Astrocyte (in vitro differentiated cells and primary cell): ENCODE measurements at regions not wholly inside any gene's neighbourhood (a gene's known extent, or its start where the extent isn't known, plus 50 kb on each side); places are given as distances from the start of the nearest gene placed in this dataset.
"Not testable (repeated sequence)": the region's sequence is repeated elsewhere in the genome, so short reads cannot be mapped to it uniquely, and the experiment has no call there.

Source experiments
- DNase-seq: peaks from one replicate; pipeline ENCODE4 v3.0.0-alpha.2; 2010; ENCODE audit warnings: low read depth
- FAIRE-seq: peaks from 2 replicates; lab custom pipeline; 2011; peaks lifted over from hg19 to GRCh38; lab: Jason Lieb, UNC
- H2AFZ ChIP-seq: 2 replicates; pipeline ENCODE4 v1.6.0; 2012; ENCODE audit warnings: low read depth, low read length, inconsistent platforms
- H3K27ac ChIP-seq: 2 replicates; pipeline ENCODE4 v1.5.1; 2011; ENCODE audit warnings: low read depth, low read length, inconsistent platforms
- H3K27me3 ChIP-seq: 2 replicates; pipeline ENCODE4 v1.6.0; 2011; ENCODE audit warnings: low read length, inconsistent platforms; ENCODE audit not compliant: insufficient read depth
- H3K36me3 ChIP-seq: 2 replicates; pipeline ENCODE4 v1.5.1; 2011; ENCODE audit warnings: low read length, inconsistent platforms; ENCODE audit not compliant: insufficient read depth
- H3K4me1 ChIP-seq: 2 replicates; pipeline ENCODE4 v1.5.1; 2011; ENCODE audit warnings: low read length, inconsistent platforms; ENCODE audit not compliant: insufficient read depth
- H3K4me2 ChIP-seq: 2 replicates; pipeline ENCODE4 v1.6.0; 2012; ENCODE audit warnings: low read length, inconsistent platforms
- H3K4me3 ChIP-seq: 2 replicates; pipeline ENCODE4 v1.5.1; 2011; ENCODE audit warnings: low read depth, mild to moderate bottlenecking, low read length, inconsistent platforms; ENCODE audit not compliant: insufficient read depth
- H3K79me2 ChIP-seq: 2 replicates; pipeline ENCODE4 v1.6.0; 2012; ENCODE audit warnings: mild to moderate bottlenecking, low read length, inconsistent platforms; ENCODE audit not compliant: insufficient read depth
- H3K9ac ChIP-seq: 2 replicates; pipeline ENCODE4 v1.6.0; 2012; ENCODE audit warnings: mild to moderate bottlenecking, low read length, inconsistent platforms
- H3K9me3 ChIP-seq: 2 replicates; pipeline ENCODE4 v1.5.1; 2012; ENCODE audit warnings: low read depth, mild to moderate bottlenecking, low read length, inconsistent platforms; ENCODE audit not compliant: insufficient read depth
- H4K20me1 ChIP-seq: 2 replicates; pipeline ENCODE4 v1.6.0; 2012; ENCODE audit warnings: low read length, inconsistent platforms; ENCODE audit not compliant: insufficient read depth
- H3K27ac Mint-ChIP-seq: one replicate; pipeline ENCODE4 v1.8.0; 2021; ENCODE audit warnings: mild to moderate bottlenecking, mixed read lengths; ENCODE audit not compliant: unreplicated experiment
- H3K27me3 Mint-ChIP-seq: one replicate; pipeline ENCODE4 v1.8.0; 2021; ENCODE audit warnings: low read depth, mixed read lengths; ENCODE audit not compliant: unreplicated experiment
- H3K36me3 Mint-ChIP-seq: one replicate; pipeline ENCODE4 v1.8.0; 2021; ENCODE audit warnings: low read depth, mixed read lengths; ENCODE audit not compliant: unreplicated experiment
- H3K4me1 Mint-ChIP-seq: one replicate; pipeline ENCODE4 v1.8.0; 2021; ENCODE audit warnings: low read depth, mixed read lengths; ENCODE audit not compliant: unreplicated experiment
- H3K4me3 Mint-ChIP-seq: one replicate; pipeline ENCODE4 v1.8.0; 2021; ENCODE audit warnings: mild to moderate bottlenecking, moderate library complexity, mixed read lengths; ENCODE audit not compliant: unreplicated experiment
- H3K9me3 Mint-ChIP-seq: one replicate; pipeline ENCODE4 v1.8.0; 2021; ENCODE audit warnings: mild to moderate bottlenecking, mixed read lengths; ENCODE audit not compliant: unreplicated experiment
- EZH2 ChIP-seq: IDR thresholded peaks from 2 replicates; pipeline ENCODE4 v1.6.1; 2012; ENCODE audit warnings: mild to moderate bottlenecking, low read length, inconsistent platforms; ENCODE audit not compliant: insufficient read depth
- TF ChIP-seq, protein P1 (sequence below): IDR thresholded peaks from 2 replicates; pipeline ENCODE4 v1.5.1; 2011; ENCODE audit warnings: low read depth, mild to moderate bottlenecking, inconsistent platforms, low read length, moderate library complexity; ENCODE audit not compliant: insufficient read depth

DNA sequence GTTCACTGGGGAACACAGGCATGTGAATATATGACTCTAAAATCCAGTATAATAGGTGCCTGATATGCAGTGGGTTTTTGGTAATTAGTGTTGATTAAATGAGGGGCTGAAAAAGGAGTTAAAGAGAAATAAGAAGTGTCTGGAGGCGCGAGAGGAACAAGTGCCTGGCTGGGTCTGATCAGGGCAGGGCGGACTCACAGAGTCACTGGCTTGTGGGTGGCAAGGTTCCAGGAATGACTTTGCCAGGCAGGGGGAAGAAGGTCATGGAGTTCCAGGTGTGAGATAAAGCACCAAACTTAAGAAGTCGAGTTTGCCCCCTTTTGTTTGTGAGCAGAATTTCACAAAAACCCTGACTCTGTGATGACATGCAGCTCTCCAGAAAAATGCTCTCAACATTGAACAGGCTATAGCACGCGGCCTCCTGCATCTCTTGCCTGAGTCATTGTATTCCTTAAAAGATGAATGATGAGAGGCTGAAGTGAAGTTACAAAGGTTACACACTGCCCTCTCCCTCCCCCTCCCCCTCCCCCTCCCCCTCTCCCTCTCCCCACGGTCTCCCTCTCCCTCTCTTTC, 63.0 kb upstream of the LMCD1 start:
- Histone ChIP-seq H3K27ac (no peak overlapping the region), H3K4me1 (peaks cover 15% of the 10 kb centered on the region), H2AFZ (no peak overlapping the region), H3K9me3 (no peaks in the 10 kb centered on the region), H3K9ac (no peak overlapping the region), H3K27me3 (peaks cover 3% of the 10 kb centered on the region), H3K4me3 (no peak overlapping the region), H3K4me2 (no peak overlapping the region), H4K20me1 (no peaks in the 10 kb centered on the region), H3K79me2 (no peaks in the 10 kb centered on the region), H3K36me3 (no peaks in the 10 kb centered on the region)
- no peak overlapping the region for H3K27ac Mint-ChIP-seq
- peaks cover 8% of the 10 kb centered on the region for H3K4me1 Mint-ChIP-seq
- H3K27me3 Mint-ChIP-seq = no peaks in the 10 kb centered on the region
- TF ChIP-seq, protein P1, sequence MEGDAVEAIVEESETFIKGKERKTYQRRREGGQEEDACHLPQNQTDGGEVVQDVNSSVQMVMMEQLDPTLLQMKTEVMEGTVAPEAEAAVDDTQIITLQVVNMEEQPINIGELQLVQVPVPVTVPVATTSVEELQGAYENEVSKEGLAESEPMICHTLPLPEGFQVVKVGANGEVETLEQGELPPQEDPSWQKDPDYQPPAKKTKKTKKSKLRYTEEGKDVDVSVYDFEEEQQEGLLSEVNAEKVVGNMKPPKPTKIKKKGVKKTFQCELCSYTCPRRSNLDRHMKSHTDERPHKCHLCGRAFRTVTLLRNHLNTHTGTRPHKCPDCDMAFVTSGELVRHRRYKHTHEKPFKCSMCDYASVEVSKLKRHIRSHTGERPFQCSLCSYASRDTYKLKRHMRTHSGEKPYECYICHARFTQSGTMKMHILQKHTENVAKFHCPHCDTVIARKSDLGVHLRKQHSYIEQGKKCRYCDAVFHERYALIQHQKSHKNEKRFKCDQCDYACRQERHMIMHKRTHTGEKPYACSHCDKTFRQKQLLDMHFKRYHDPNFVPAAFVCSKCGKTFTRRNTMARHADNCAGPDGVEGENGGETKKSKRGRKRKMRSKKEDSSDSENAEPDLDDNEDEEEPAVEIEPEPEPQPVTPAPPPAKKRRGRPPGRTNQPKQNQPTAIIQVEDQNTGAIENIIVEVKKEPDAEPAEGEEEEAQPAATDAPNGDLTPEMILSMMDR = no peak
- H3K9me3 Mint-ChIP-seq = peaks cover 3% of the 10 kb centered on the region
- no peak for DNase-seq
- H3K4me3 Mint-ChIP-seq = no peak overlapping the region
- peaks cover 4% of the 10 kb centered on the region for H3K36me3 Mint-ChIP-seq
- FAIRE-seq = no peak

DNA sequence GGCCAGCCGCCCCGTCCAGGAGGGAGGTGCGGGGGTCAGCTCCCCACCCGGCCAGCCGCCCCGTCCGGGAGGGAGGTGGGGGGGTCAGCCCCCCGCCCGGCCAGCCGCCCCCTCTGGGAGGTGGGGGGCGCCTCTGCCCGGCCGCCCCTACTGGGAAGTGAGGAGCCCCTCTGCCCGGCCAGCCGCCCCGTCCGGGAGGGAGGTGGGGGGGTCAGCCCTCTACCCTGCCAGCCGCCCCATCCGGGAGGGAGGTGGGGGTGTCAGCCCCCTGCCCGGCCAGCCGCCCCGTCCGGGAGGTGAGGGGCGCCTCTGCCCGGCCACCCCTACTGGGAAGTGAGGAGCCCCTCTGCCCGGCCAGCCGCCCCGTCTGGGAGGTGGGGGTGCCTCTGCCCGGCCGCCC, 61.5 kb upstream of the LMCD1 start:
- not testable (repeated sequence) for H3K4me3 ChIP-seq, FAIRE-seq, H3K9me3 ChIP-seq, H2AFZ ChIP-seq, H3K79me2 ChIP-seq, H3K36me3 ChIP-seq, H3K27me3 ChIP-seq, H4K20me1 ChIP-seq, H3K9ac ChIP-seq, H3K27me3 Mint-ChIP-seq, H3K27ac ChIP-seq, H3K4me2 ChIP-seq, H3K9me3 Mint-ChIP-seq, DNase-seq, H3K4me1 Mint-ChIP-seq, H3K27ac Mint-ChIP-seq, H3K4me3 Mint-ChIP-seq, H3K36me3 Mint-ChIP-seq
- H3K4me1 ChIP-seq = peaks cover 28% of the 10 kb centered on the region

DNA sequence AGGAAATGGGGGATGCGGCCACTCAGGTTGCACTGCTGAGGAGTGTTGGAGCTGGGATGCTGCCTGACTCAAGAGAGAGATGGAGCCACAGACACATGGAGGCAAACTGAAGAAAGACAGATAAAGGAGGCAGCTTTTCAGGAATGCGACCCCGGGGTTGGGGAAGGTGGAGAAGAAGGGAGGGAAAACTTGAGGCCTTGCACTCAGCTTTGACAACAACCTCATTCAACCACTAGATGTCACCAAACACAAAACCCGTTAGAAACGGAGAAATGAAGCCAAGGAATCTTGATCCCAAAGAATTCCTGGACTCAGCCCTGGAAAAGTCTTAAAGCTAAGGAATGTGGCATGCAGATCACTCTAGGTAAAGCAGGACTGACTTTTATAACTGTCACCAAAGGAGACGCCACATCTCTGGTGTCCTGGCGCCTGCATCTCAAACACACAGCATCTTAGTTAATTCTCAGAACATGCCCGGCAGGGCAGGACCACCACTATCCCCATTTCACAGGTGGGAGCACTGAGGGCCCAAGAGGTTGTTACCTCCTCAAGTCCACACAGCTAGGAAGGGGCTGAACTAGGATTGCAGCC, 59.6 kb upstream of the LMCD1 start:
- no peak overlapping the region for H3K4me2 ChIP-seq

More for the DNA sequence above, 59.6 kb upstream of the LMCD1 start:
- Histone ChIP-seq H3K27me3 (no peaks in the 10 kb centered on the region), H4K20me1 (no peaks in the 10 kb centered on the region), H3K4me1 (peaks cover 40% of the 10 kb centered on the region), H3K9me3 (no peaks in the 10 kb centered on the region), H2AFZ (no peak overlapping the region), H3K79me2 (no peaks in the 10 kb centered on the region), H3K27ac (peak overlapping the region; percentile 97), H3K36me3 (no peaks in the 10 kb centered on the region), H3K9ac (peak overlapping the region; percentile 90), H3K4me3 (no peak overlapping the region)
- FAIRE-seq (peak; percentile 98), DNase-seq (peak; percentile 67)
- Mint-ChIP-seq H3K9me3 (peaks cover 3% of the 10 kb centered on the region), H3K4me1 (peaks cover 27% of the 10 kb centered on the region), H3K27ac (no peak overlapping the region), H3K4me3 (no peak overlapping the region), H3K27me3 (no peaks in the 10 kb centered on the region), H3K36me3 (peaks cover 4% of the 10 kb centered on the region)
- TF ChIP-seq, protein P1 = peak; percentile 71
- TF ChIP-seq EZH2 = no peak
